Myocyte (in vitro differentiated cells): ENCODE measurements at regions not wholly inside any gene's neighbourhood (a gene's known extent, or its start where the extent isn't known, plus 50 kb on each side); places are given as distances from the start of the nearest gene placed in this dataset.

Experiments used
- DNase-seq: peaks from one replicate; pipeline ENCODE4 v3.0.0-alpha.2; 2012; ENCODE audit warnings: low read depth

DNA sequence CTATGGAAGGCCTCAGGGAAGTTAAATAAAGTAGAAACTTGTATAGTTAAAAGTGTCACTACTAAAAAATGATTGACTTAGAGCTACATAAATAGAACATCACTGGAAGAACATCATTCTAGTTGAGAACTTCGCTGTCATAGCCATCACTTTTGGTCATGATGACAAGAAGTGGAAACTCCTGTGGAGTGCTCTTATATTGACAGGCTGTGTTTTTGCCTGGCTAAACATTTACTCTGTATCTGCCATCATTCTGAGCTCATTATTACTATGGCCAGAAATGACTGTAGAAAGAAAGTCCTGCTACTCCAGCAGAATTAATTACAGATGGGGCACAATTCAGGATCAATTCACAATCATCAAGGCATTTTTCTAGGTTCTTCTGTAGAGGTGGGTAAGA lies 165.1 kb upstream of the GOLIM4 start:
- DNase-seq, result no peak

DNA sequence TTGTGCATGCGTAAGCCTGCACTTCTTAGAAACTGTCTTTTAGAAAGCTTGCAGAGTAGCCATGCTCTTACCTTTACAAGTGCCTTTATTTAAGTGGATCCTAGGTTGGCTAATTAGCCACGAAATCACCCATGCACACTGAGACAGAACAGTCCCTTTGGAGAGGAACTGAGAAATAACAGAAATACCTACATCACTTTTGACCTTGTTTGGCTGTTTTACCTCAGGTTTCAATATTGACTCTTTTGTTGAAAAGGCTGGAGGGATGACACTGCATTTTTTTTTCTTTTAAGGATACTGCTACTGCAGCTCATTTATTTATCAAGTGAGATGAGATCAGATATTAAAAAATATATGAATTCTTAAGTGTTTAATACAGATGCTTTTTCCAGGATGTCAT lies 155.6 kb upstream of the GOLIM4 start:
- DNase-seq, result no peak

DNA sequence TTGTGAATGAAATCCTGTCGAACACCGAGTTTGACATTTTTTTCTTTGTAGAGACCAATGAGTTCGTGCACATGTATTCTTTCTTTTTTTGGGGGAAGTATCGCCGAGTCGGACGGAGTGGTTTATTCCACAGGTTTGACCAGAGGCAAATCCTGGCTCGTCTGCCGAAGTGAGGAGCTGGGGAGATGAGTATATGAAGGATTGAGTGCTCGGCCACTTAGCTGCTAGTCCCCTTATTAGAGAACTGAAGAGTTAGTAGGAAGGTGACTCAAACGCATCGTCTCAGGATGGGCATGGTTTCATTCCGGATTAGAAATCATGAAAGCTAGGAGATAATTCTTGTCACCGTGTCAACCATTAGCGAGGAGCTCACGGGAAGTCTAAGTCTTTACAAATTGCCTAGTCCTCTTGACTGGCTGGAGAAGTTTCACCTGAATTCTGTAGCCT lies 154.7 kb upstream of the GOLIM4 start:
- DNase-seq, result no peak

DNA sequence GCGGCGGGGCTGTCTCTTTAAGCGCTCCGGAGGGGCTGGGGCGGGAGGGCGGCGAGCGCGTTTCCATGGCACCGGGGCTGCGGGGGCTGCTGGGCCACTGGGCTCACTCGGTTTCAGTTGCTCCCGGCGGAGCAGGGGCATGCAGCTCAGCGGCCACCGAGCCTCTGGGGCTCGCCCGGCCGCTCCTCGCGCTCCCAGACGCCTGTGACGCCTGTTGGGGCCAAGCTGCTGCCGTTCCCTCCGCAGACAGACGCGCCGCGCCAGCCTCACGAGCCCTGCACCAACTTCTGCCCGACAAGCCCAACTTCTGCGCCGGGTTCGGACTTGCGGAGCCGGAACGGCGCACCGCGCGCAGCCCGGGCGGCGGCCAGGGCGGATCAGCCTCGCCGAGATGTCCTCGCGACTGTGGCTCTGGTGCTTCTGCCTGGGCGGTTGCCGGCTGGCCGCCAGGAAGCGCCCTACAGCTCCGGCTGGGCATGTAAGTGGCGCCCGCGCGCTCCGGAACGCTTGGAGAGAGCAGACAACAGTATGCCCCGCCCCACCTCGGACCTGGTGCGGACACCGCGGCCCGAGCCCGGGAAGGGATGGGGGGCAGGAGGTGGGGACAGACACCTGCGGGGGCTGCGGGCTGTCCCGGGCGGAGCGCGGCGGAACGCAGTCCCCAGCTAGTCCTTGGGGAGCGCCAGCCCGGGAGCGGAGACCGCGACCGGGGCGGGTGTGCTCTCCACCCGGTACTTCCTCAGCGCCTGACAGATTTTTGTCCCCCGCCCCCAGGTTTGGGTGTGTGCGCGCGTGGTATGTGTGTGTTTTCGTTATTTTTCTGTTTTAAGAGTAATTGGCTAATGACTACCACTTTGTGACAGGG lies 154.1 kb upstream of the GOLIM4 start:
- peak; percentile 72 for DNase-seq

DNA sequence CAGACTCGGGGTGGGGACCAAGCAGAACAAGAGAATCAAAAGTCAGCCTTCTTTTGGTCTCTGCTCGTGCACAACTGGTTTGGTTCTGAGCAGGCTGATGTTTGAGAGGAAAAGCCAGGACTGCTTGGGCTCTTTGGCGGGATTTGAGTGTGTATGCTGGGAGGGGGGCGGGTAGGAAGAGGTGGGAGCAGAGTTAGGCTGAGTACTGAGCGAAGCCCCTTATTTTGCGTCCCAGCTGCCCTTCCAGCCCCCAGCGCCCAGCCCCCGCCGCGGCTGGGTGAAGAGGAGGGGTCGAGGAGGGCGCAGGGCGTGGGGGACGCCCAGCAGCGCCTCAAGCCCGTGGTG lies 153.5 kb upstream of the GOLIM4 start:
- DNase-seq, result no peak

DNA sequence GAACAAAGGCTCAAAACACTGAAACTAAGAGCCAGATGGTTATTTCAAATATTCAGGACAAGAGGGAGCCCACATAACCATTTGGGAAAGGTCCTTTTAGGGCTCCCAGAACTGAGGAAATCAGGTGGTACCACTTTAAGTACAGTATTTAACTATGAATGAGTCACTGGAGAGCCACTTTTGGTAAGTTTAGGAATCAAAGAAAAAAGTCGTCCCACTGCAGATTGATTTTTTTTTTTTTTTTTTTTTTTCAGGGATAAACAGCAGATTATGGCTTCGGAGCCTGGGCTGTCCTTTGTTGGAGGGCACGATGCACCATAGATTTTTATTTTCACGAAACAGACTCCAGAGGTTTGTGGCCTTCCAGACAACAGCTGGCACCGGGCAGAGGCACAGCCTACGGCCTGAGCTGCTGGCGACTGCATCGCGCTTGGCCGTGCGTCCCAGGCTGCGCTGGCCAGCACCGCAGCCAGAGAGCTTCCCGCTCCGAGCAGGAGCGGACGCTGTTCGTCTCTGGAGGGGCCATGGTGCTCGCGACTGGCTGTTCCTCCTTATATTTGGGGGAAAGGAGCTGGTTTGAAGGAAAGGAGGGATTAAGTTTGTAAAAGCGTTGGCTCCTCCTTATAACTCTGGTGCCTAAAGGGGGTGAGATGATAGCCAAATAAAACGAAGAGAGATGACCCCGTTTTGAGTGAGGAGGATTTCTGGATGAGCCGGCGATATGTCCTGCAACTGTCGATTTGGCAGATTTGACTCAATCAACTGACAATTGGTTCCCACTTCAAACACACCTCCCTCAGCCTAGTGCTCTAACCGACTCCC lies 152.9 kb upstream of the GOLIM4 start:
- peak; percentile 44 for DNase-seq

DNA sequence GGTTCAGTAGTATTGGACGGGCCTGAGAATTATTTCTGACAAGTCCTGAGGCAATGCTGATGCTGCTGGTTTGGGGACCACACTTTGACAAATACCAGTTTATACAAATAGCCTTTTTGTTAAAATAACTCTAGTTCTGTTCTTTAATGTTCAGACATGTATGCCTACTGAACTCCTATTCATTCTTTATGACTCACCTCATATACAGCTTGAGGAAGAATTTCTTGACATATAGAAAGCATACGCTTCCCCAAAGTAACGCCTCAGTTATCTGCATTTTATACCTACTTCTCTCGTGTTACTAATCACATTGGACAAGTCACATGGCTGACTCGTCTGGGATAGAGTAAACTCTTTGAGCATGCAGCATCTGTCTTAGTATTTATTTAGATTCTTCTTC lies 145.4 kb upstream of the GOLIM4 start:
- no peak for DNase-seq

DNA sequence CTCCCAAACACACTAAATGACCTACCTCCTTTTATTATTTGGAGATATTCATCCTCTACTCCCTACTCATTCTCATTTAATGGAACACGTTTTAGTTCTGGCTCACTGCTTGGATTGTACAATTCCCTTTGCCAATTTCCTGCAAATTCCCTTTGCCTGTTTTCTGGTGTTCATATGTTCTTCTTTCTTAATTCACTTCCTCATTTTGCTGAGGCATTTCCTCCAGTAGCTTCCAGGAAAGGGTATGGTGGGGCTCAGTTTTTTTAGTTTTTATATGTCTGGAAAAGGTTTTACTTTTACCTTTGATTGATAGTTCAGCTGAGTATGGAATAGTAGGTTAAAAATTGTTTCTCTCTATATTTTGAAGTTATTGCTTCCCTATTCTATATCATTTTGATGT lies 143.6 kb upstream of the GOLIM4 start:
- no peak for DNase-seq

DNA sequence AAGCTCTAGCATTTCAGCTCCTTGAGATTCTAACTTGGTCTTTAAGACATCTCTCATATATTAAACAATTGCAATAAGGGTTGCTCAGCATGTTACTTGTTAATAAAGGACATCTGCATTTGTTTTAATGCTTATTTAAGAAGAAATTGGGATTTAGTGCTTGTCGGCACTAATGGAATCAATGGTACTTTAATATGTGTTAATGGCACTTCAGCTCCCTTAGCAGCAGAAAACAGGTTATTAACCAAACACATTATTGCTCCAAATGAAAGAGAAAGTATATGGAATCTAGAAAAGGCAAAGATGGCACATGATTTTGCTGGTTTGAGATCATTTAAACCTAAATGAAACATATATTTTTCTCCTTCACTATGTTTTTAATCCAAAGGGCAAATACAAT lies 137.3 kb upstream of the GOLIM4 start:
- no peak for DNase-seq

DNA sequence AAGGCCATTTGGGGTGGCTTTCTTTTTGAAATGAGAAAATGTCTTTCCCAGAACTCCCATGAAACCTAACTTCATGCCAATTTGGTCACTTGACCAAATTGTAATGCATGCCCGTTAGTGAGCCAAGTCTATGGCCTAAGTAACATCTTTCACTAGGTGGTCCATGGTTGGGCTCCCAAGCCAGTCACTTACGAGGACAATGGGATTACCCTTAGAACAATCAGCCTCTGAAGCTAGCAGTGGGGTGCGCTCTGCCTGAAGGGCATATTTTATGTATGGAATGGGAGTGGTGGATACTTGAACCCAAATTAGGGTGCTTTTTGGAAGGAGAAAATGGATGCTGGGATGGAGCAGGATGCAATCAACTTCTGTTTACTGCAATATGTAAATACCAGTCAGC lies 127.4 kb upstream of the GOLIM4 start:
- no peak for DNase-seq

DNA sequence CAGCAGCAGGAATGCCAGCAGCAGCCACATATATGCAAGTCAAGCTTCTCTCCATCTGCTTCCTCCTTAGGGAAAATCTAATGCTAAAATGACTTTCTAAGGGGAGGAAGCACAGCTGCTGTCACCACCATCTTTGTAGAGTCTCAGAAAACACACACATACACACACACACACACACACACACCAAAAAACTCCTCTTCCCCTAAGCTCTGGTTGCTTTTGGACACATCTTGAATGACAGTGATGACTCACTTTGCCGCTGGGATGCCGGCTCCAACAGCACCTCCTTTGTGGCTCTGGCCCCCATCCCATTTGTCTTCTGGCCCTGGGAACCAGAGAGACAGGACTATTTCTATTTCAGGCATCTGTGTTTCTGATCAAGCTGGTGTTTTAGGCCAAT lies 124.8 kb upstream of the GOLIM4 start:
- DNase-seq, result peak; percentile 80

DNA sequence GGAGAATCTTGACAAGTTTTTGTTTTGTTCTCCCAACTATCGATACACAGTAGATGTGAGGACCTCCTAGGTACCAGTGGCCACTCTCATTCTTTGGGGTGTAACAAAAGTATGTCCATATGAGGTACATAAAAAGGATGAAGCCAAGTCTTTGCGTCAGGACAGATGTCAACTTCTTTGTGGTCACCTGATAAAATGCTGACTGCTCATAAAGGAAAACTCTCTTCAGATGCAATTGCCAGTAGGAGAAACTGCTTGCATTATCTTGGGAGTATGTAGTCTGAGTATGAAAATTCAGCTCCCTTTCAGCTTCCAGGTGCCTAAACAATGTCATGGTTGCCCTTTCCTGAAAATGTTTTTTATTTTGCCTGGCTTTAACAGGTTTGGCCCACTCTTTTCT lies 123.8 kb upstream of the GOLIM4 start:
- DNase-seq, result no peak

DNA sequence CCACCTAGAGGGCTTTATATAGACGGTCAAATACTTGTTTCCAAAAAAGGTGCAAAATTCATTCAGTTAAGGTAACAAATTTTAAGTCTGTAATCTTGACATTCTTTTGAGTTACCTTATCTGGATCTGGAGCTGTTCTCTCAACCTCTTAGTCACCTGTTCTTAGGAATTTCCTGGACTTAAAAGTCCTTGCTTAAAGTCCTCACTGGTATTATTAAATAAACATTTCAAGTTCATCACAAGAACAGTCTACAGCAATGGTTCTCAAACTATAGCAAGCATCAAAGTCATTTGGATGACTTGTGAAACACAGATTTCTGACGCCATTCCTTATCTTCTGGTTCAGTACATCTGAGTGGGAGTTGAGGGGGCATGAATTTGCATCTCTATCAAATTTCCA lies 122.9 kb upstream of the GOLIM4 start:
- DNase-seq, result no peak

DNA sequence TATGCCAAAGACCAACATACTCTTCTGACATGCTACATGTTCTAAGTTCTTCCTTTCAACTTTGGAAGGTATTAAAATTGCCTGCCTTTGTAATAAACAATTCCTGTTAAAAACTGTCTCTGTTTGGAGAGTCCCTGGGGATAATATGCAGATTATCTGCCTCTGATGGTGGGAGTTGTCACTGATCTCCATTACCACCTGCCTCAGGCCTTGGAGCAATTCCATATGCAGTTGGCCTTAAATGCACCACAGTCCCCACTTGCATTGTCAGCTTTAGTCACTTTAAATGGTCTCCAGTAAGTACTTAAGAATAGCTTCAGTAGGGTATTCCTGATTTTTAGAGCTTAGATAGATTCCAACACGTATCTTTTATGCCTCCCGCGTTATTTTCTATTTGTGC lies 121.1 kb upstream of the GOLIM4 start:
- peak; percentile 36 for DNase-seq

DNA sequence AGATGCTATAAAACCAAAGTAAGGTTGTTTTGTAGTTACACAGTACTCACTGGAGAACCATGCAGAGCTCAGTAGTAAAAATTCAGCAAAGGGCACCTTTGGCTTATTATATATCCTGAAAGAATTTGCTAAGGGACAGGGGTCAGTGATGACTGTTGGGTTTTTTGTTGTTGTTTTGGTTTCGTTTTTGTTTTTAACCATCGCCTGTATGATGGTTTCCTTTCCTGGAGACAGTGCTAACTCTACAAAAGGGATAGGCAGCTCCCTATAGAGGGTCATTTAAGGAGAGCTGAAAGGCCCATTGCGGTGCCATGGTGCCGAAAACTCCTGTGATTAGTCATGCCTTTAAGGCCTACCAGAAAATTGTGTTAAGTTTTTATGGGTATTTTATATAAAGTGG lies 118.2 kb upstream of the GOLIM4 start:
- no peak for DNase-seq

DNA sequence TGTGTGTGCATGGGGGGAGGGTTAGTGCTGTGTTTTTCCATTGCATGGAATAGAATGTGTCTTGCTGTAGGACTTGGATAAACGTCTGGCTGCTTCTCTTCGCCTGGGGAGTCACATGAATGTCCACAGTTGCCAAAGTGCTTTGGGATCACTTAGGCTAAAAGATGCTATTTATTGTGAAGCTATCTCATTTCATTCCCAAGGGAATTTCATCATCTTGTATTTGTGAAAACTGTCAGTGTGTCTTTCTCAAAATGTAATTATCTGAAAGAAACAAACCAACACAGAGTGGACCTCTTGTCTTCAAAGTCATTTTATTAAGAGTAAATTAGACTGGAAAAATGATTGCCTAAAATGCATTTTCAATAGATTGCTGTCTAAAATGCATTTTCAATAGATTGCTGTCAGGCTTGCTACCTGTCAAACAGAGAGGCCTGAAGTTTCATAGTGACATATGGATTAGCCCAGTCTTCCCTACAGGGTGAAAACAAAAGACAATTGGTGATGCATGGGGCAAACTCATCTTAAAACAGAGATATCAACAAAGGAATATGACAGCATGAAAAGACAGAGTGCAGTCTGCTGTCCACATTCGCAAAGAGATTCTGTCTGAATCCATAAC lies 117.1 kb upstream of the GOLIM4 start:
- DNase-seq, result no peak

DNA sequence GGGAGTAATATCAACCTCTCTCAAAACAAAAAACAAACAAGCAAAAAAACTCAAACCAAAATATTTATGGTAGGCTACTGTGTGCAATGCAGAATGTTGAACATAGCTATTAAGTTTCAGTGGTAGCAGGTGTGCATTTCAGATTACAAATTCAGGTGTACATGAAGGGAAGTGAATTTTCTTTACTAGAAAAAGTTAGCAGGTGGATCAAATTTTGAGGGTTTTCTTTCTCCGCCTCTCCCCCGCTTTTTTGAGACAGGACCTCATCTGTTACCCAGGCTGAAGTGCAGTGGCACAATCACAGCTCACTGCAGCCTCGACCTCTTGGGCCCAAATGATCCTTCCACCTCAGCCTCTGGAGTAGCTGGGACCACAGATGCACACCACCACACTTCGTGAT lies 109.7 kb upstream of the GOLIM4 start:
- no peak for DNase-seq

DNA sequence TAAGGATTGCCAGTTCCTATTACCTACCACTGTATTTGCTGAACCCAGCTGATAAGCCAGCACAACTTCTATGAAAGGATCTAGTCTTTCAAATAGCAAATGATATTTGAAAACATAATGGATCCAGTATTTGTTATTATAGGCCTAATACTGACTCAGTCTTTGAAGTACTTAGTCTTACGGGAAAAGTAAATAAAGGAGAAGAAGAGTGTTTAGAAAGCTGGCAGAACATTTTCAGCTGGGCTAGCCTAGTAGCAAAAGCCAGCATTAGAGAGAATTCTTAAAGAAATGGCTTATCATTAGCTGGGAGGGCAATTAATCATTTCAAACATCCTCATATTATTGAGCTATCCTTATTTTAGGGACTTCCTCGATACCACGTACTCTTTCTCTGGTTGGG lies 101.4 kb upstream of the GOLIM4 start:
- no peak for DNase-seq

DNA sequence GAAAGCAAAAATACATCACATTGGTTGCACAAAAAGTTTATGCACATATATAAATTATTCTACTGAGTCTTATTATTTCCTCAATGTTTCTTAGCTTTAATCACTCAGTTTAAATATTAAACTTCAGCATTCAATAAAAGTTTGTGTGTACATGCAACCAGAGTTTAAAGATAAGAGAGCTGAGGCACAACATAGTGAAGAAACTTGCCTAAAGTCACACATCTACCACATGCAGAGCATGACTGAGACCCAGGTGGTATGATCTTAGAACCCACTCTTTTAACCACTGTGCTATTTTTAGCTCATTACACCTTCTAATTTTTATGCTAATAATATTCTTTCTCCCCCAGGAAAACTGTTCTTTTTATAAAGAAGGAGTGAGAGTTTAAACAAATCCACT lies 96.1 kb upstream of the GOLIM4 start:
- DNase-seq, result no peak

DNA sequence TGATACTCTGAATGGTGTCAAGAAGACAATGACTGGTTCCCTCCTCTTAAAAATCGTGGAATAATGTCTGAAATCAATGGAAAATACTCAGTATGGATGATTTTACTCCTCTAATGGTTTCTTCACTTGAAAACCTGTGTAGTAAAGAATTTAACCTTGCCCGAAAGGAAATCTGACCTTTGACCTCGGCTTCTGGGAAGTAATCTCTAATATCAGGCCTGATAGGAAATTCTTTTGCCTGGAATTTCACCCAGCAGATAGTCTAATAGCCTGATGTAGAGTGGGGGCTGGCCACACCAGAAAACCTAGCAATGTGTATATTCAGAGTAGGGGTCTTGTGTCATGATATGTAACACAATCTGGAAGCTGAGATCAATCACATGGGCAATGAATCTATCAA lies 91.5 kb upstream of the GOLIM4 start:
- DNase-seq, result no peak

DNA sequence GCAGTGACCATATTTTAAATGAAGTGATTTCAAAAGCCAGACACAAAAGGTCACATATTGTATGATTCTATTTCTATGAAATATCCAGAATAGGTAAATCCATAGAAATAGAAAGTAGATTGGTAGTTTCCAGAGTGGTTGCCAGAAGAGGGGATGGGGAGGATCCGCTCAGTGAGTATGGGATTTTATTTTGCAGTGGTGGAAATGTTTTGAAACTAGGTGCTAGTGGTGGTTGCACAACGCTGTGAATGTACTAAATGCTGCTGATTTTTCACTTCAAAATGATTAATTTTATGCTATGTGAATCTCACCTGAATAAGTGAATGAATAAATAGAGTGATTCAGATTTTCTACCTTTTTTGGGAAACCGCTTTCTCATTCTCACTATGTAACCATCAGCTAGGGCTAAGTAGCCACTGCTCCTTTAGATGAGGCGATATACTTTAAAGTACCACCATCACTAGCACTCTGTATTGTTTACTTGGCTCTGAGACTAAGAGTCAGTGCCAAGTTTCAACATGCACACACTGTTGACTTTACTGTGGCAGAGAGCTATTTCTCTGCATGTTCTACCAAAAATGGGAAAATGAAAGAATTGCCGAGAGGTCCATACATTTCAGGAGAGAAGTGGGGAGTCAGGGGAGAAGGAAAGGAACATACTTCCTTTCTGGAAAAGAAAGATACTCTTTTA lies 90.7 kb upstream of the GOLIM4 start:
- DNase-seq, result no peak

DNA sequence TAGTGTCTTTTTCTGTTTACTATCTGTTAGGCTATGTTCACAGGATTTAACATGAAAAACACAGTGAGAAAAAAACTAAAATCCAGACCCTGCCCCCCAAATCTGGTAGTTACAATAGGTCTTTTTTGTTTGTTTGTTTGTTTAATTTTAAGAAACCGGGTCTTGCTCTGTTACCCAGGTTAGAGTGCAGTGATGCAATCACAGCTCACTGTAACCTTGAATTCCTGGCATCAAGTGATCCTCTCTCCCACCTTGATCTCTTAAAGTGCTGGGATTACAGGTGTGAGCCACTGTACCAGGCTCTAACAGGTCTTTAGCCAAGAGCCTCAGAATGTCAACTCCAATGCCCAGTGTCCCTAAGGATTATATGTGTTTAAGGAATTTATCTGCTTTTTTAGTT lies 88.0 kb upstream of the GOLIM4 start:
- DNase-seq, result no peak
